NT2/D1 (cell line): ENCODE measurements at regions not wholly inside any gene's neighbourhood (a gene's known extent, or its start where the extent isn't known, plus 50 kb on each side); places are given as distances from the start of the nearest gene placed in this dataset.

Source experiments
- DNase-seq: peaks from one replicate; pipeline ENCODE4 v3.0.0-alpha.2; 2011; ENCODE audit warnings: low read depth, low spot score
- H3K27me3 ChIP-seq: 2 replicates; pipeline ENCODE4 v1.6.0; 2011; ENCODE audit warnings: mild to moderate bottlenecking; ENCODE audit not compliant: insufficient read length, insufficient read depth
- H3K36me3 ChIP-seq: 2 replicates; pipeline ENCODE4 v1.6.1; 2011; ENCODE audit warnings: mild to moderate bottlenecking, low read length, mixed read lengths; ENCODE audit not compliant: insufficient read depth, insufficient read length
- H3K4me1 ChIP-seq: 2 replicates; pipeline ENCODE4 v1.5.1; 2011; ENCODE audit not compliant: insufficient read depth, insufficient read length
- H3K4me3 ChIP-seq: 2 replicates; pipeline ENCODE4 v1.5.1; 2011; ENCODE audit warnings: low read depth; ENCODE audit not compliant: insufficient read length
- H3K9ac ChIP-seq: 2 replicates; pipeline ENCODE4 v1.6.0; 2011; ENCODE audit warnings: low read depth; ENCODE audit not compliant: insufficient read length
- H3K9me3 ChIP-seq: 2 replicates; pipeline ENCODE4 v1.5.1; 2011; ENCODE audit warnings: mild to moderate bottlenecking, low read length; ENCODE audit not compliant: insufficient read depth
- SUZ12 ChIP-seq: IDR thresholded peaks from 2 replicates; pipeline ENCODE4 v1.6.1; 2011; ENCODE audit not compliant: insufficient read length, insufficient read depth; ENCODE audit errors: extremely low read depth
- YY1 ChIP-seq: IDR thresholded peaks from 2 replicates; pipeline ENCODE4 v1.6.1; 2011; ENCODE audit not compliant: insufficient read length, insufficient read depth
- ZNF274 ChIP-seq: IDR thresholded peaks from 2 replicates; pipeline ENCODE4 v1.6.1; 2011; ENCODE audit warnings: mild to moderate bottlenecking, low read depth, low read length

DNA sequence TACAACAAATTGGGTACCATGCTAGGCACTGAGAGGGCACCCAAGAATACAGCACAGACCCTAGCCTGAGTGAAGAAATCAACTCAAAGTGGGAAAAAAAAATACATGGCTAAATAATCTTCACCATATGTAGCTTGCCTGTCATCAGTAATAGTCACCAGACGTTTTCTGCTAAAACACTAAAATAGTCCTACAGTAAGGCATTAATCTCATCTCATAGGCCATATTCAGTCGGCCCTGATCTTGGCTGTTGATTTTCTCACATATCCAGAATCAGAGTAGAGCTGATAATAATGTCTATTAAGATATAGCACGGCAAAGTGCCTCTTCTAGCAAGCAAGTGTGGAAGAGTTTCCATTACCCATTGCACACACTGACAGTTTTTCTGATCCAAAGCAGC lies 322.1 kb upstream of the SLC30A5 start:
- H3K36me3 ChIP-seq: no peaks in the 10 kb centered on the region
- no peaks in the 10 kb centered on the region for H3K4me1 ChIP-seq
- TF ChIP-seq SUZ12: no peak
- no peak for TF ChIP-seq YY1
- no peak for TF ChIP-seq ZNF274
- no peak overlapping the region for H3K4me3 ChIP-seq
- no peak for DNase-seq
- H3K9ac ChIP-seq: no peak overlapping the region
- no peaks in the 10 kb centered on the region for H3K27me3 ChIP-seq
- no peaks in the 10 kb centered on the region for H3K9me3 ChIP-seq

DNA sequence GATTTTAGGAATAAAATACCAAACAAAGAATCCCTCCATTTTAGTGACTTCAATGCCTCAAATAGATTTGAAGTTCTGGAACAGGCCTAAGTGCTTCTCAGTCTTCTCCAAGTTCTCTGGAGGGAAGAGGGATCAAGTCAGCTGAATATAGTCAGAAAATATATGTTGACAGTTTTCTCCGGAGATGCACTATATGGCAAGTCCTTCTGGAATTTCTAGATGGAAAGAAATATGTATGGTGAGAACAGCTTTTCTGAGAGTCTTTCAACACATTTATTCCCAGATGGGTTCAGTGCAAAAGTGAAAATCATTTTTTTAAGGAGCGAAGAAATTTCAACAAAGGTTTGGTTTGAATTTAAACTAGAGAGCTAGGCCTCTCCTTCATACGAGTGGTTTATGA lies 317.4 kb upstream of the SLC30A5 start:
- no peak overlapping the region for H3K4me3 ChIP-seq
- no peaks in the 10 kb centered on the region for H3K9me3 ChIP-seq
- H3K36me3 ChIP-seq: no peaks in the 10 kb centered on the region
- TF ChIP-seq ZNF274: no peak
- no peak for TF ChIP-seq SUZ12
- TF ChIP-seq YY1: no peak
- no peaks in the 10 kb centered on the region for H3K4me1 ChIP-seq
- no peak overlapping the region for H3K9ac ChIP-seq
- no peaks in the 10 kb centered on the region for H3K27me3 ChIP-seq
- no peak for DNase-seq

DNA sequence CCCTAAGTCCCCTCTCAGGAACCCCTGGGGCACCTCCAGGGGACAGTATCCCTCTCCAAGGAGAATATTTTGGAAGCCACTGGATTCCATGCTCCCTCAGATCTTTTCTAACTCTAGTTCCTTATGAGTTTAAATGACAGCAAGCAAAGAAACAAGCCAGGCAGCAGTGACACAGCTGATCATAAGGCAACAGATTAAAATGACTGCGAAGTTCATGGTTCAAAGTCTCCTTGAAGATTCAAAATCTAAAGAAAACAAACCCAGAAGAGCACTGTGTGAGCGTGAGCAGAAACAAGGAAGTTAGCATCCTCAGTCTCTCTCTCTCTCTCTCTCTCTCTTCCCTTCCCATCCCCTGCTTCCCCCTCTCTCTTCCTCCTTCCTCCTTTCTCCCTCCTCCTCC lies 316.7 kb upstream of the SLC30A5 start:
- TF ChIP-seq ZNF274: no peak
- TF ChIP-seq SUZ12: no peak
- TF ChIP-seq YY1: no peak

DNA sequence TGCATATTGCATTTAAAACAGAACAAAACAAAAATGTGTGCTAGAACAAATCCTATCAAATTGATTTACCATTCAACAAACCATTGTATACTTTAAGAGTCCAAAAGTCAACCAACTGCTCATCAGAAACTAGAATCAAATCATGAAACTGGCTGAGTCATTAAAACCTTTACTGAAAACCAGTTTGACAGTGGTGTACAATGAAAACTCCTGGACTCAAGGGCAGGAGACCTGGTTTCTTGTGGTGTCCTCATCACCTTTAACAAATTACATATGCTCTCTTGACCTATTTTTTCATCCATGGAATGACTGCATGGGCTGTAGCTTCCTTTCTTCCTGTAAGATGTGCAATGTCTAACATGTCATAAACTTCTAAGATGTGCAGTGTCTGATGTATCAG lies 315.3 kb upstream of the SLC30A5 start:
- no peak overlapping the region for H3K4me3 ChIP-seq
- H3K36me3 ChIP-seq: no peaks in the 10 kb centered on the region
- DNase-seq: no peak
- H3K9me3 ChIP-seq: no peaks in the 10 kb centered on the region
- H3K9ac ChIP-seq: no peak overlapping the region
- no peaks in the 10 kb centered on the region for H3K27me3 ChIP-seq
- TF ChIP-seq YY1: no peak
- no peak for TF ChIP-seq SUZ12
- TF ChIP-seq ZNF274: no peak
- H3K4me1 ChIP-seq: no peaks in the 10 kb centered on the region

More for the DNA sequence above, 316.7 kb upstream of the SLC30A5 start:
- DNase-seq: no peak
- Histone ChIP-seq H3K36me3 (no peaks in the 10 kb centered on the region), H3K27me3 (no peaks in the 10 kb centered on the region), H3K9ac (no peak overlapping the region), H3K4me3 (no peak overlapping the region), H3K9me3 (no peaks in the 10 kb centered on the region), H3K4me1 (no peaks in the 10 kb centered on the region)

DNA sequence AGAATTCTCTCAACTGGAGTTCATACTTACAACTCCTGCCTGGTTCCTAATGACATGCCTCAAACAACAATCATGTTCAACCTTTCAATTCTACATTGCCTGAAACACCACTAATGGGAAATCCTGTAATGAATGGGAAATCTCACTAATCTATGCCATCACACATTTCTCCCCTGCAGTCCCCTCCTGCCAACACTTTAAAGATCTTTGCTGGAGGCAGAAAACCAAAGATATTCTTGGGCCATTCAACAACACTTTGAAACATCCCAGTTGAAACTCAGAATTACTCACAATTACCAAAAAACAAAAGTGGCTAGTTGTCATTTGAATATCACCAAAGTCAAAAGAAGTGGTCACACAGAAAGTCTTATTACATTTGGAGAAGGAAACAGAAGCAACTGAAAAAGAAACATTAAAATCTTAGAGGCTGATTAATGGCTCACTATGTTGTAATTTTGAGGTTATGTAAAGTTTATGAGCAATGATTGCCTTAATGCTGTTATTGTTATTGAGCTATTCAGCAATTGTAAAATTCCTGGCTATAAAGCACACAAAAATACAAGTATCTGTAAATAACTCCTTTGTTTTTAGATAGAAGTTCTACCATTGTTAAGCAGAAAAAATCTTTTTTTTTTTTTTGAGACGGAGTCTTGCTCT lies 313.4 kb upstream of the SLC30A5 start:
- Histone ChIP-seq H3K9ac (no peak overlapping the region), H3K4me1 (no peaks in the 10 kb centered on the region), H3K9me3 (no peaks in the 10 kb centered on the region), H3K36me3 (no peaks in the 10 kb centered on the region), H3K27me3 (no peaks in the 10 kb centered on the region), H3K4me3 (no peak overlapping the region)
- DNase-seq: no peak
- TF ChIP-seq YY1: no peak
- TF ChIP-seq ZNF274: no peak
- no peak for TF ChIP-seq SUZ12

DNA sequence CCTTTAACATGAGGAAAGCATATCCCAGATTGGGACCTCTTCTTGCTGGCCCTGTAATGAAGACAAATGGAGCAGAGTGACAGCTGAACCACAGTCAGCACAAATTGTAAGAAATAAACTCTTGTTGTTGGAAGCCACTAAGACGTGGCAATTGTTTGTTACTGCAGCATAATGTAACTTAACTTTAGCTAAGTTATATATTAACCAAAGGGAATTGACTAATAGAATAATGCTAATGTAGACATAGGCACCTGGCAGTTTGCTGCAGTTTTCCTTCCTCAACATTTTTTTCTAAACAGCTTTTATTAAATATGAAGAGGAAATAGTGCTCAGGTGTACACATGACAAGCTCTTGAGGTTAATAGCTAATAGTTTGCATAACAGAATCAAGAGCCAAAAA lies 300.7 kb upstream of the SLC30A5 start:
- no peak for DNase-seq
- H3K4me3 ChIP-seq: no peak overlapping the region
- no peaks in the 10 kb centered on the region for H3K4me1 ChIP-seq
- no peak overlapping the region for H3K9ac ChIP-seq
- no peaks in the 10 kb centered on the region for H3K9me3 ChIP-seq
- TF ChIP-seq YY1 (no peak), SUZ12 (no peak), ZNF274 (no peak)
- no peaks in the 10 kb centered on the region for H3K27me3 ChIP-seq
- H3K36me3 ChIP-seq: no peaks in the 10 kb centered on the region

DNA sequence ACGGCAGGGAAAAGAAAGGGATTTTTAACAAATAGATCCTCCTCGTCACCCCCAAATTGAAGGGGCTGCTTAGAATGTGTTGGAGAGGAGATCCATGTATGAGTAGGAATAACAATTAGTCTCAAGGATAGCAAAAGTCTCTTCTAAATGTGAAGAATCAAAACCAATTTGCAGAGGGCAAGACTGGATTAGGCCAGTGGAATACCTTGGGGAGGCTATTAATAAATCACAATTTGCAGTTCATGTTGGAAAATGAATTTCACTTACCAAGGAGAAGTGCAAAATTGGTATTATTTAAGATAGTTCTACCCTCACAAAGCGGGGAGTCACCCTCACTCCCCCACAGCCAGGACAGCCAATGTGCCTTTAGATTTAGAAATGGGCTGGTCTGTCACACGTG lies 299.8 kb upstream of the SLC30A5 start:
- Histone ChIP-seq H3K27me3 (no peaks in the 10 kb centered on the region), H3K36me3 (no peaks in the 10 kb centered on the region), H3K9me3 (no peaks in the 10 kb centered on the region), H3K4me3 (no peak overlapping the region), H3K4me1 (no peaks in the 10 kb centered on the region), H3K9ac (no peak overlapping the region)
- no peak for DNase-seq
- TF ChIP-seq SUZ12 (no peak), ZNF274 (no peak), YY1 (no peak)

DNA sequence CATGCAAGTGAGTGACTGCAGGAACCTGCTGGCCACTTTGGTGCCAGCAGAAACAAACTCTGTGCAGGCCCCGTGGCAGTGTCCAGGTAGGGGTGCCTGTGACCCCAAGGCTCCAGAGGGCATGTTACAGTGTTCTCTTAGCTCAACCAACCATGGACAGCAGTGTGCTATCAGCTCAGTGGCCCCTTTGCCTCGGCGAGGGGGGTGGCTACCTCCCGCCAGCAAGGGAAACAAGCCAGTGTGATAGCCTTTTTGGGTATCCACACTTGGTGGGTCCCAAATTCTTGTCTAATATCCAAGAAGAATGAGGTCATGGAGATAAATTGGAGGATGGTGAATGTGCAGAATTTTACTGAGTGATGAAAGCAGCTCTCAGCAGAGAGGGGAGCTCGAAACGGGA lies 298.6 kb upstream of the SLC30A5 start:
- Histone ChIP-seq H3K9me3 (no peaks in the 10 kb centered on the region), H3K27me3 (no peaks in the 10 kb centered on the region), H3K4me1 (no peaks in the 10 kb centered on the region), H3K4me3 (no peak overlapping the region), H3K9ac (no peak overlapping the region), H3K36me3 (no peaks in the 10 kb centered on the region)
- TF ChIP-seq YY1 (no peak), ZNF274 (no peak), SUZ12 (no peak)
- no peak for DNase-seq
